DND-41 (cell line): ENCODE measurements at regions not wholly inside any gene's neighbourhood (a gene's known extent, or its start where the extent isn't known, plus 50 kb on each side); places are given as distances from the start of the nearest gene placed in this dataset.

Source experiments
- ATAC-seq: fragments of 200-7000 bp; cut with Tn5 transposase; 3 replicates; pipeline ENCODE4 v1.9.1; 2021; ENCODE audit warnings: low read depth; ENCODE audit not compliant: insufficient read depth
- DNase-seq: peaks from one replicate; pipeline ENCODE4 v3.0.0-alpha.2; 2020
- H2AFZ ChIP-seq: 2 replicates; pipeline ENCODE4 v1.6.0; 2012; ENCODE audit warnings: low read depth, low read length
- H3K27ac ChIP-seq: 2 replicates; pipeline ENCODE4 v1.5.1; 2012; ENCODE audit warnings: low read length, inconsistent platforms
- H3K27me3 ChIP-seq: fragments of 200-600 bp; sonication (generic); 2 replicates; pipeline ENCODE4 v1.6.0; 2012; ENCODE audit warnings: low read length, mild to moderate bottlenecking, inconsistent platforms; ENCODE audit not compliant: insufficient read depth, poor library complexity
- H3K36me3 ChIP-seq: 2 replicates; pipeline ENCODE4 v1.5.1; 2012; ENCODE audit warnings: low read length, inconsistent platforms; ENCODE audit not compliant: insufficient read depth
- H3K4me1 ChIP-seq: 2 replicates; pipeline ENCODE4 v1.5.1; 2012; ENCODE audit warnings: mild to moderate bottlenecking, low read length; ENCODE audit not compliant: insufficient read depth
- H3K4me2 ChIP-seq: 2 replicates; pipeline ENCODE4 v1.6.0; 2012; ENCODE audit warnings: mild to moderate bottlenecking, moderate library complexity, low read length, inconsistent platforms; ENCODE audit not compliant: insufficient read depth
- H3K4me3 ChIP-seq, 2 experiments: fragments of 200-600 bp in 1 of 2; shearing (Covaris generic) in 1 of 2; 2 replicates each; pipeline ENCODE4 v1.5.1; 2012 to 2016; ENCODE audit warnings: inconsistent platforms in 2 of 2, low read length in 2 of 2, mild to moderate bottlenecking in 2 of 2, low read depth in 1 of 2, moderate library complexity in 1 of 2
- H3K79me2 ChIP-seq: 2 replicates; pipeline ENCODE4 v1.6.0; 2012; ENCODE audit warnings: low read length, inconsistent platforms; ENCODE audit not compliant: insufficient read depth
- H3K9ac ChIP-seq: 2 replicates; pipeline ENCODE4 v1.6.0; 2012; ENCODE audit warnings: low read depth, mild to moderate bottlenecking, inconsistent platforms, low read length, moderate library complexity
- H3K9me3 ChIP-seq: 2 replicates; pipeline ENCODE4 v1.5.1; 2012; ENCODE audit warnings: low read length, moderate library complexity, mild to moderate bottlenecking, inconsistent platforms; ENCODE audit not compliant: insufficient read depth, severe bottlenecking
- H4K20me1 ChIP-seq: 2 replicates; pipeline ENCODE4 v1.6.0; 2012; ENCODE audit warnings: low read length; ENCODE audit not compliant: insufficient read depth
- CTCF ChIP-seq: IDR thresholded peaks from 2 replicates; pipeline ENCODE4 v1.5.1; 2012; ENCODE audit warnings: borderline replicate concordance, low read length, moderate library complexity, mild to moderate bottlenecking; ENCODE audit not compliant: poor library complexity, severe bottlenecking; ENCODE audit errors: extremely low read depth
- EZH2 ChIP-seq: IDR thresholded peaks from 3 replicates; pipeline ENCODE4 v1.6.1; 2012; ENCODE audit warnings: borderline replicate concordance, low read depth, mild to moderate bottlenecking, moderate library complexity, low read length, inconsistent platforms; ENCODE audit not compliant: severe bottlenecking

GRCh38 chr12:107402041-107403022, 283.3 kb upstream of the PWP1 start:
- Histone ChIP-seq H3K36me3 (no peaks in the 10 kb centered on the region), H3K9ac (no peak overlapping the region), H3K79me2 (no peaks in the 10 kb centered on the region), H3K9me3 (no peaks in the 10 kb centered on the region), H2AFZ (no peak overlapping the region), H3K4me1 (no peaks in the 10 kb centered on the region), H4K20me1 (no peaks in the 10 kb centered on the region), H3K27me3 (no peaks in the 10 kb centered on the region), H3K27ac (no peak overlapping the region), H3K4me2 (no peak overlapping the region), H3K4me3 (no peak overlapping the region)
- peak; percentile 67 for ATAC-seq
- peak; percentile 64 for TF ChIP-seq CTCF
- no peak for TF ChIP-seq EZH2
- DNase-seq = peak; percentile 32

GRCh38 chr12:107404981-107405380, 280.6 kb upstream of the PWP1 start:
- Histone ChIP-seq H3K4me3 (no peak overlapping the region), H4K20me1 (no peaks in the 10 kb centered on the region), H3K79me2 (no peaks in the 10 kb centered on the region), H3K4me1 (no peaks in the 10 kb centered on the region), H3K36me3 (no peaks in the 10 kb centered on the region), H3K9ac (no peak overlapping the region), H3K9me3 (no peaks in the 10 kb centered on the region), H2AFZ (no peak overlapping the region), H3K27me3 (no peaks in the 10 kb centered on the region), H3K27ac (no peak overlapping the region), H3K4me2 (no peak overlapping the region)
- peak; percentile 70; the same call in 2 of the 3 replicates for ATAC-seq
- DNase-seq = peak; percentile 9
- TF ChIP-seq EZH2 (no peak), CTCF (peak; percentile 46)

- Histone ChIP-seq H3K4me3 (no peak overlapping the region), H2AFZ (no peak overlapping the region), H3K4me1 (no peaks in the 10 kb centered on the region), H3K9me3 (no peaks in the 10 kb centered on the region), H3K36me3 (no peaks in the 10 kb centered on the region), H3K79me2 (no peaks in the 10 kb centered on the region), H3K27ac (no peak overlapping the region), H3K4me2 (no peak overlapping the region), H3K27me3 (no peaks in the 10 kb centered on the region), H4K20me1 (no peaks in the 10 kb centered on the region), H3K9ac (no peak overlapping the region)
- DNase-seq (no peak), ATAC-seq (no peak)
- TF ChIP-seq EZH2 = no peak
- TF ChIP-seq CTCF = no peak
These were observed 280.2 kb upstream of the PWP1 start for GRCh38 chr12:107405436-107405835.
